CD14-positive monocyte (primary cell): ENCODE measurements at regions not wholly inside any gene's neighbourhood (a gene's known extent, or its start where the extent isn't known, plus 50 kb on each side); places are given as distances from the start of the nearest gene placed in this dataset.

ENCODE experiments used
- DNase-seq, 3 donors: peaks; one replicate each; pipeline ENCODE4 v3.0.0-alpha.2; 2011 to 2022
- H2AFZ ChIP-seq: 2 replicates; pipeline ENCODE4 v1.6.0; 2012; ENCODE audit warnings: mild to moderate bottlenecking, low read depth, low read length, inconsistent platforms; ENCODE audit not compliant: insufficient read depth, poor library complexity, severe bottlenecking
- H3K27ac ChIP-seq, 2 donors: 1 replicate in 1 of 2; 2 replicates in 1 of 2; pipeline ENCODE4 v1.5.1; 2012 to 2013; ENCODE audit warnings: low read length in 2 of 2, control low read depth in 1 of 2, inconsistent platforms in 1 of 2, low read depth in 1 of 2, mild to moderate bottlenecking in 1 of 2
- H3K27me3 ChIP-seq, 2 donors: one replicate each; pipeline versions ENCODE4 v1.6.0 to v1.6.1; 2011 to 2013; ENCODE audit warnings: low read length in 2 of 2; ENCODE audit not compliant: control insufficient read depth in 2 of 2, insufficient read depth in 2 of 2
- H3K36me3 ChIP-seq, 2 donors: replicated peaks in 1 of 2; 1 replicate in 1 of 2; 2 replicates in 1 of 2; pipeline versions ENCODE4 v1.5.1 to v1.6.1; 2012 to 2013; ENCODE audit warnings: low read length in 2 of 2, control low read depth in 1 of 2, inconsistent platforms in 1 of 2, mild to moderate bottlenecking in 1 of 2; ENCODE audit not compliant: insufficient read depth in 2 of 2, control insufficient read depth in 1 of 2
- H3K4me1 ChIP-seq, 2 donors: 1 replicate in 1 of 2; 2 replicates in 1 of 2; pipeline versions ENCODE4 v1.5.1 to v1.6.1; 2012 to 2013; ENCODE audit warnings: low read length in 2 of 2, control low read depth in 1 of 2, inconsistent platforms in 1 of 2, mild to moderate bottlenecking in 1 of 2, moderate library complexity in 1 of 2; ENCODE audit not compliant: insufficient read depth in 2 of 2, control insufficient read depth in 1 of 2
- H3K4me2 ChIP-seq: replicated peaks from 2 replicates; pipeline ENCODE3; 2012; ENCODE audit warnings: low read length, moderate library complexity, mild to moderate bottlenecking; ENCODE audit not compliant: poor library complexity, severe bottlenecking; ENCODE audit errors: extremely low read depth
- H3K4me3 ChIP-seq, 3 experiments: fragments of 200-600 bp in 1 of 3; sonication (generic) in 1 of 3; replicated peaks in 1 of 3; 1 replicate in 2 of 3; 2 replicates in 1 of 3; pipeline ENCODE4 v1.5.1; 2011 to 2013; ENCODE audit warnings: low read length in 3 of 3, mild to moderate bottlenecking in 3 of 3, control low read depth in 2 of 3, low read depth in 2 of 3, inconsistent platforms in 1 of 3, moderate library complexity in 1 of 3
- H3K79me2 ChIP-seq: 2 replicates; pipeline ENCODE4 v1.6.0; 2012; ENCODE audit warnings: mild to moderate bottlenecking, control low read depth, inconsistent platforms, low read length, moderate library complexity; ENCODE audit not compliant: insufficient read depth
- H3K9ac ChIP-seq: 2 replicates; pipeline ENCODE4 v1.6.0; 2017; ENCODE audit warnings: low read length, mild to moderate bottlenecking; ENCODE audit not compliant: insufficient read depth, poor library complexity, severe bottlenecking
- H3K9me3 ChIP-seq, 2 donors: replicated peaks in 1 of 2; 1 replicate in 1 of 2; 2 replicates in 1 of 2; pipeline versions ENCODE4 v1.5.1 to v1.6.1; 2012 to 2013; ENCODE audit warnings: low read length in 2 of 2, control low read depth in 1 of 2; ENCODE audit not compliant: control insufficient read depth in 1 of 2, insufficient read depth in 1 of 2
- H4K20me1 ChIP-seq: 2 replicates; pipeline ENCODE4 v1.6.0; 2012; ENCODE audit warnings: mild to moderate bottlenecking, low read length, control low read depth, moderate library complexity; ENCODE audit not compliant: insufficient read depth
- H3K27ac Mint-ChIP-seq, 7 donors: one replicate each; pipeline ENCODE4 v1.8.0; 2020; ENCODE audit warnings: mild to moderate bottlenecking in 7 of 7, mixed read lengths in 7 of 7, moderate library complexity in 6 of 7, inconsistent platforms in 2 of 7
- H3K27me3 Mint-ChIP-seq, 3 donors: one replicate each; pipeline ENCODE4 v1.8.0; 2021 to 2022; ENCODE audit warnings: low read depth in 3 of 3, mild to moderate bottlenecking in 3 of 3, mixed read lengths in 3 of 3, moderate library complexity in 3 of 3, inconsistent platforms in 1 of 3
- H3K36me3 Mint-ChIP-seq, 2 donors: one replicate each; pipeline ENCODE4 v1.8.0; 2020; ENCODE audit warnings: mixed read lengths in 2 of 2, inconsistent platforms in 1 of 2, mild to moderate bottlenecking in 1 of 2
- H3K4me1 Mint-ChIP-seq: one replicate; pipeline ENCODE4 v1.8.0; 2020; ENCODE audit warnings: mild to moderate bottlenecking, mixed read lengths
- H3K4me3 Mint-ChIP-seq, 2 donors: one replicate each; pipeline ENCODE4 v1.8.0; 2020; ENCODE audit warnings: mild to moderate bottlenecking in 2 of 2, mixed read lengths in 2 of 2, moderate library complexity in 1 of 2
- H3K9me3 Mint-ChIP-seq, 7 donors: one replicate each; pipeline ENCODE4 v1.8.0; 2020 to 2022; ENCODE audit warnings: mixed read lengths in 7 of 7, mild to moderate bottlenecking in 6 of 7, moderate library complexity in 6 of 7, inconsistent platforms in 2 of 7
- CTCF ChIP-seq: fragments of 200-600 bp; IDR thresholded peaks from one replicate; pipeline ENCODE4 v1.8.0; 2022; ENCODE audit warnings: antibody characterized with exemption, mild to moderate bottlenecking
- WGBS: methylation state at CpG from one replicate; pipeline ENCODE4 v1.1.5; 2013; ENCODE audit warnings: missing lambda C conversion rate; ENCODE audit not compliant: insufficient coverage; 5-methylcytosine and 5-hydroxymethylcytosine counted together
- intact Hi-C, 2 donors: fragments of 100-400 bp; cut with micrococcal nuclease; formaldehyde crosslinking; loops; one replicate each; pipeline versions ENCODE4 v1.15.0 to v1.15.1; 2023

GRCh38 chr1:109815809-109816174, 52.1 kb upstream of the EPS8L3 start:
- Histone ChIP-seq H3K4me2 (peak overlapping the region; percentile 15), H3K9me3 (peaks cover 0 to 7% of the 10 kb centered on the region in 2 donors), H3K4me1 (peaks cover 54 to 71% of the 10 kb centered on the region in 2 donors), H2AFZ (no peak overlapping the region), H3K9ac (peak overlapping the region; percentile 30), H3K36me3 (no peaks in the 10 kb centered on the region), H3K4me3 (peak overlapping the region in 1 of 3 experiments; percentile 29), H3K79me2 (no peaks in the 10 kb centered on the region), H3K27me3 (no peaks in the 10 kb centered on the region), H4K20me1 (no peaks in the 10 kb centered on the region), H3K27ac (peak overlapping the region; percentile 76 to 80)
- H3K9me3 Mint-ChIP-seq, result peaks cover 2 to 10% (median 7%) of the 10 kb centered on the region in 7 donors
- peak in 1 of 3 donors; percentile 43 for DNase-seq
- 57% methylated on average over 3 of the region's 3 CpGs for WGBS
- H3K27ac Mint-ChIP-seq, result peak overlapping the region; percentile 81 to 94 (median 90)
- intact Hi-C loops, result no loop called here
- H3K36me3 Mint-ChIP-seq, result peaks cover 0 to 4% of the 10 kb centered on the region in 2 donors
- H3K4me3 Mint-ChIP-seq, result peak overlapping the region in 1 of 2 donors; percentile 15
- H3K4me1 Mint-ChIP-seq, result peaks cover 74% of the 10 kb centered on the region
- H3K27me3 Mint-ChIP-seq, result peaks cover 4 to 11% (median 9%) of the 10 kb centered on the region in 3 donors
- no peak for TF ChIP-seq CTCF

- H3K9ac ChIP-seq, result no peak overlapping the region
- TF ChIP-seq CTCF, result no peak
- H3K27me3 Mint-ChIP-seq, result peaks cover 4 to 11% (median 8%) of the 10 kb centered on the region in 3 donors
- peaks cover 2 to 10% (median 7%) of the 10 kb centered on the region in 7 donors for H3K9me3 Mint-ChIP-seq
- peaks cover 48 to 65% of the 10 kb centered on the region in 2 donors for H3K4me1 ChIP-seq
- intact Hi-C loops, result no loop called here
- no peaks in the 10 kb centered on the region for H3K79me2 ChIP-seq
- 69% methylated on average over 5 of the region's 8 CpGs for WGBS
- no peaks in the 10 kb centered on the region for H3K36me3 ChIP-seq
- no peak for DNase-seq
- no peak overlapping the region for H3K4me3 ChIP-seq
- no peaks in the 10 kb centered on the region for H3K27me3 ChIP-seq
- peaks cover 69% of the 10 kb centered on the region for H3K4me1 Mint-ChIP-seq
- H3K4me2 ChIP-seq, result no peak overlapping the region
- H3K27ac Mint-ChIP-seq, result peak overlapping the region in 6 of 7 donors; percentile 25 to 94 (median 87)
- H3K4me3 Mint-ChIP-seq, result no peak overlapping the region
- no peaks in the 10 kb centered on the region for H4K20me1 ChIP-seq
- no peak overlapping the region for H2AFZ ChIP-seq
- H3K36me3 Mint-ChIP-seq, result peaks cover 0 to 5% of the 10 kb centered on the region in 2 donors
- peaks cover 0 to 7% of the 10 kb centered on the region in 2 donors for H3K9me3 ChIP-seq
- H3K27ac ChIP-seq, result no peak overlapping the region
These were observed 51.5 kb upstream of the EPS8L3 start for GRCh38 chr1:109814993-109815786.
